ENCODE measurements at regions not wholly inside any gene's neighbourhood (a gene's known extent, or its start where the extent isn't known, plus 50 kb on each side); places are given as distances from the start of the nearest gene placed in this dataset.
"Not testable (repeated sequence)": the region's sequence is repeated elsewhere in the genome, so short reads cannot be mapped to it uniquely, and the experiment has no call there.

GRCh38 chr4:137901114-137901513 lies 341.0 kb downstream of the SLC7A11 start:
- DNase-seq (ENCODE audit: low spot score), result no peak
- 82% methylated on average over 1 of the region's 1 CpG for WGBS
- Histone ChIP-seq H3K9me3 (ENCODE audit: control insufficient read depth in 4 of 4, low read length in 3 of 4) (no peaks in the 10 kb centered on the region), H3K4me3 (ENCODE audit: low read depth in 1 of 3, low read length in 3 of 3) (no peak overlapping the region), H3K27me3 (ENCODE audit: control insufficient read depth in 4 of 4, insufficient read depth in 4 of 4, low read length in 3 of 4) (no peaks in the 10 kb centered on the region), H3K36me3 (ENCODE audit: control insufficient read depth in 4 of 4, insufficient read depth in 3 of 4, low read depth in 1 of 4, low read length in 3 of 4) (no peaks in the 10 kb centered on the region), H3K4me1 (ENCODE audit: control insufficient read depth in 4 of 4, insufficient read depth in 4 of 4, low read length in 3 of 4) (no peaks in the 10 kb centered on the region), H3K27ac (ENCODE audit: low read depth in 1 of 2, low read length in 2 of 2) (no peak overlapping the region), H3K9ac (ENCODE audit: low read depth in 1 of 2, low read length in 2 of 2) (no peak overlapping the region)
- no peak for TF ChIP-seq TAF1 (conservative IDR thresholded peaks at IDR 0.05)

GRCh38 chr4:137896221-137896737 lies 345.9 kb downstream of the SLC7A11 start:
- no peak overlapping the region for H3K27ac ChIP-seq (ENCODE audit: low read depth in 1 of 2, low read length in 2 of 2)
- TF ChIP-seq FOXA1 (IDR thresholded peaks at IDR 0.05) (no peak), SP1 (IDR thresholded peaks at IDR 0.05) (no peak), RAD21 (IDR thresholded peaks at IDR 0.05) (no peak), TAF1 (conservative IDR thresholded peaks at IDR 0.05) (no peak), HNF4A (conservative IDR thresholded peaks at IDR 0.05) (no peak), MAX (IDR thresholded peaks at IDR 0.05) (no peak), EGR1 (IDR thresholded peaks at IDR 0.05; ENCODE audit: low read depth in 2 of 2) (no peak), NR2F2 (IDR thresholded peaks at IDR 0.05) (no peak), RXRA (IDR thresholded peaks at IDR 0.05) (no peak), FOXA2 (IDR thresholded peaks at IDR 0.05) (no peak), ZBTB33 (IDR thresholded peaks at IDR 0.05) (no peak), HNF4G (IDR thresholded peaks at IDR 0.05) (no peak), JUND (IDR thresholded peaks at IDR 0.05) (no peak)
- no peaks in the 10 kb centered on the region for H3K4me1 ChIP-seq (ENCODE audit: control insufficient read depth in 4 of 4, insufficient read depth in 4 of 4, low read length in 3 of 4)
- no peak for DNase-seq (ENCODE audit: low spot score)
- H3K9me3 ChIP-seq (ENCODE audit: control insufficient read depth in 4 of 4, low read length in 3 of 4), result no peaks in the 10 kb centered on the region
- H3K9ac ChIP-seq (ENCODE audit: low read depth in 1 of 2, low read length in 2 of 2), result no peak overlapping the region
- no peaks in the 10 kb centered on the region for H3K27me3 ChIP-seq (ENCODE audit: control insufficient read depth in 4 of 4, insufficient read depth in 4 of 4, low read length in 3 of 4)
- no peak overlapping the region for H3K4me3 ChIP-seq (ENCODE audit: low read depth in 1 of 3, low read length in 3 of 3)
- no peaks in the 10 kb centered on the region for H3K36me3 ChIP-seq (ENCODE audit: control insufficient read depth in 4 of 4, insufficient read depth in 3 of 4, low read depth in 1 of 4, low read length in 3 of 4)
- 82% methylated on average over 5 of the region's 5 CpGs for WGBS

- 93% methylated on average over 1 of the region's 1 CpG for WGBS
- H3K27ac ChIP-seq (ENCODE audit: low read depth in 1 of 2, low read length in 2 of 2); H3K4me3 ChIP-seq (ENCODE audit: low read depth in 1 of 3, low read length in 3 of 3); H3K27me3 ChIP-seq (ENCODE audit: control insufficient read depth in 4 of 4, insufficient read depth in 4 of 4, low read length in 3 of 4); H3K4me1 ChIP-seq (ENCODE audit: control insufficient read depth in 4 of 4, insufficient read depth in 4 of 4, low read length in 3 of 4); H3K36me3 ChIP-seq (ENCODE audit: control insufficient read depth in 4 of 4, insufficient read depth in 3 of 4, low read depth in 1 of 4, low read length in 3 of 4); H3K9ac ChIP-seq (ENCODE audit: low read depth in 1 of 2, low read length in 2 of 2); DNase-seq (ENCODE audit: low spot score); H3K9me3 ChIP-seq (ENCODE audit: control insufficient read depth in 4 of 4, low read length in 3 of 4): not testable (repeated sequence)
Measured at GRCh38 chr4:137895515-137895914, 346.6 kb downstream of the SLC7A11 start.

- H3K9ac ChIP-seq (ENCODE audit: low read depth in 1 of 2, low read length in 2 of 2), result no peak overlapping the region
- no peak overlapping the region for H3K4me3 ChIP-seq (ENCODE audit: low read depth in 1 of 3, low read length in 3 of 3)
- 78% methylated on average over 3 of the region's 3 CpGs for WGBS
- H3K27ac ChIP-seq (ENCODE audit: low read depth in 1 of 2, low read length in 2 of 2), result no peak overlapping the region
- H3K9me3 ChIP-seq (ENCODE audit: control insufficient read depth in 4 of 4, low read length in 3 of 4), result no peaks in the 10 kb centered on the region
- H3K4me1 ChIP-seq (ENCODE audit: control insufficient read depth in 4 of 4, insufficient read depth in 4 of 4, low read length in 3 of 4), result no peaks in the 10 kb centered on the region
- H3K27me3 ChIP-seq (ENCODE audit: control insufficient read depth in 4 of 4, insufficient read depth in 4 of 4, low read length in 3 of 4), result no peaks in the 10 kb centered on the region
- no peaks in the 10 kb centered on the region for H3K36me3 ChIP-seq (ENCODE audit: control insufficient read depth in 4 of 4, insufficient read depth in 3 of 4, low read depth in 1 of 4, low read length in 3 of 4)
- DNase-seq (ENCODE audit: low spot score), result no peak
- no peak for TF ChIP-seq JUND (IDR thresholded peaks at IDR 0.05)
- no peak for TF ChIP-seq ZBTB33 (IDR thresholded peaks at IDR 0.05)
- no peak for TF ChIP-seq HNF4G (IDR thresholded peaks at IDR 0.05)
- TF ChIP-seq FOXA2 (IDR thresholded peaks at IDR 0.05), result no peak
- no peak for TF ChIP-seq EGR1 (IDR thresholded peaks at IDR 0.05; ENCODE audit: low read depth in 2 of 2)
- TF ChIP-seq REST (IDR thresholded peaks at IDR 0.05), result no peak
- TF ChIP-seq SP1 (IDR thresholded peaks at IDR 0.05), result no peak
- TF ChIP-seq RXRA (IDR thresholded peaks at IDR 0.05), result no peak
- TF ChIP-seq ATF3 (IDR thresholded peaks at IDR 0.05), result no peak
- TF ChIP-seq FOXA1 (IDR thresholded peaks at IDR 0.05), result no peak
- no peak for TF ChIP-seq YY1 (IDR thresholded peaks at IDR 0.05)
- no peak for TF ChIP-seq TAF1 (conservative IDR thresholded peaks at IDR 0.05)
- no peak for TF ChIP-seq RAD21 (IDR thresholded peaks at IDR 0.05)
Measured at GRCh38 chr4:137892134-137892533, 350.0 kb downstream of the SLC7A11 start.

All from liver (tissue), 7 donors.